ENCODE measurements at regions not wholly inside any gene's neighbourhood (a gene's known extent, or its start where the extent isn't known, plus 50 kb on each side); places are given as distances from the start of the nearest gene placed in this dataset.

DNA sequence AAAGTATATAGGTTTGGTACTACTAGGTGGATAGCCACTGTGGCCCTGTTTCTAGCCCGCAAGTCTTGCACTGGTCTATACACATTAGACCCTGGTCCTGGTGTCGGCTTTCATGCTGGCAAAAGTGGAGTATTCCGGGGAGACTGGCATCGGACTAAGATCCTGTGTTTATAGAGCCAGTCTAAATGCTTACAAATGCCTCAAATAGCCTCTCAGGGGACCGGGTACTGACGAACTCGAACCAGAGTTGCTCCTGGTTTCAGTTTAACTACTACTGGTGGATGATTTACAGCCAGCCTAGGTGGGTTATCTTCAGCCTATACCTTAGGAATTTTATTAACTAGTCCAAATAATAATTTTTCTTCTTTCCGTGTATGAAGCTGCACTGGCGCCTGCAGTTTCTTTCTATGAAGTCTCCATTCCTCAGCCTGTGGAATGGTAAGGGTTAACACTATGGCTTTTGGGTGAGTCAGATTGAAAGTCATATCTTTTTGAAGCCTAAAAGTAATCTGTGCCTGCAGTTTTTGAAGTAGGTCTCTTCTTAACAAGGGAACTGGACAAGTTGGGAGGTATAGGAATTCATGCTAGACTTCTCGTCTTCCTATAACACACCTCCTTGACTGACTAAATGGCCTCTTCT lies 51.3 kb downstream of the OR10H4 start:
- no peak for DNase-seq

DNA sequence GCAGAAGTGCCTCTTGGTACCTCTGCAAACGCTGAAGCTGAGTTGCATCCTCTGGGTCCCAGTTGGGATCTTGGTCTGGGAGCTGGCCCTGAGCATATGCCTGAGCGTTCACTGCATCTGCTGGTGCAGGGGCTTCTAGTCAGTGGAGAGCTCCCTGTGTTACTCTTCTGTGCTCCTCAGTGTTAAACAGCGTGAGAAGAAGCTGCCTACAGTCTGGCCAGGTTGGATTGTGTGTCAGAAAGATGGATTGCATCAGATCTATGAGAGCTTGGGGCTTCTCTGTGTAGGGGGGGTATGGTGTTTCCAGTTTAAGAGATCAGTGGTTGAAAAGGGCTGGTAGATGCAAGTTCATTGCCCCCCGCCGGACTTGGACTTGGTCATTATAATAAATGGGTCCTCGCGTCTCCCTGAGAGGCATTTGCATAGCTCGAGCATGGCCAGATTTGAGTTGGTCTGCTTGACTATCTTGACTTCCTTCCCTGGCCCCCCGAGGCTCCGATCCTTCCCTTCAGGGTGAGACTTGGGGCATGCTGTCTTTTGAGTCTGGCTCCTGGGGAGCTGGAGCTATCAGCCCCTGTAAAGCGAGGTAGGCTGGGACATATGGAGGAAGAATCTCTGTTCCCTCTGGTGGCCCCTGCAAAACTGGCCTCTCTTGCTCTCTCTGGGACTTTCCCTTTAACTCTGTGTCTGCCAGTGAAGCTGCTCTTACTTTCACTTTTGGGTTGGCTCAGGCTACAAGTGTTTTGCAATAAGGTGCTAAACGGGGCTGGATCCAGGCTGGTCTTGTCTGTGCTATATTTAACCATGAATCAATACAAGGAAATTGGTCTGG lies 52.9 kb downstream of the OR10H4 start:
- peak; percentile 61 for DNase-seq

DNA sequence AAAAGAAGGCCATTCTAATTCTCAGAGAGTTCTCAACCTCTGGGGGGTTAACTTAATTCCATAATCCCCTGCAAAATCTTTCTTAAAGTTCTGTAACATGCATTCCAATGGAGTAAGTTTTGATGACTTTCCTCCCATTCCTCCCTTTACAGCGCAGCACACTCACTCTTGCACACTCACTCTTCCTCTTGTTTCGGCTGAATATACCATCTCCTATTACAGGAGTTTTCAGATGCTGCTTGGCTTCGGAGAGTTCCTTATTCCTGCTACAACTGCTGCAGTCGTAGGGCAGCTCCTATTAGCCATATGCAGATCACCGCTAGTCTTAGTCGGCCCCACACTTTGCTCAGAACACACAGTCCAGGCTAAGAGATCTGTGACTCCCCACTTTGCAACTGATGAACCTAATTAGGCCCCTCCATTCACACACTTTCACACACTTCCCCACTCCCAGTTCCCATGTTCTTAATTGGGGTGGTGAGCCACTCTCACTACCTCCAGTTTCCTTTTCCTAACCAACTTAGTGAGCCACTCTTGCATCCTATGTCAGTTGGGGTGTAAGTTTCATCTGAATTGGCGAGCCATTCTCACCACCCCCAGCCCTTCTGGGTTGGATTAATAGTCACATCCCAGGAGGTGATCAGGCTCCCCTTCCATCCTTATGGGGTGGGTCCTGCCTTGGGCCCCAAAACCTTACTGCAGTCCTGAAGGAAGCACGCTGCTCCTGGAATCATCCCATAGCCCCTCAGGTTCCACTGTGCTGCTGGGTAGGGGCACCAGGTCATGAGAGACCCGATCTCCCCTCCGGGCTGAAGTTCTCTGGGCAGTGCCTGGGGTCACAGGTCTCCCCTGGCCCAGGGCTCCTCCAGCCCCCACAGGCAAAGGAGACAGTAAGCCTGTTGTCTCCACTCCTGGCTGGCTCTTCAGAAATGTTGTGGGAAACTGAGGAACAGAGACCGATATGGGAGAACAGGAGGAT lies 53.9 kb downstream of the OR10H4 start:
- no peak for DNase-seq

DNA sequence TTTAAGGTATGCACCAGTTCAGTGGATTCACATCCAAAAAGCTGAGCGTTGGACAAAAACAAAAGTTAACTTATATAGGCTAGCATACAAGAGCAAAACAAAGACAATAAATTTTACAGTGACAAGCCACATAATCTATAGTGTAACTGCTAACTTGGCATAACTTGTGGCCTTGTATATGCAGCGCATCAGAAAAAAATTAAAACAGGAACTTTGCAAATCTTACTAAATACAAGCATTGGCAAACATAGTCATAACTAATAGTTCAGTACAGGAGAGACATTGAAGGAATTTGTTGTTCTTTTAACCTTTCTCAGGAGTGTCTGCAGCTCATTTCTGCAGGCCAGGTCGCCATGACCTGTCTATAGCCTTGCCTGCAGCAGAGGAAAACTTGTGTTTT lies 54.6 kb downstream of the OR10H4 start:
- DNase-seq: no peak

DNA sequence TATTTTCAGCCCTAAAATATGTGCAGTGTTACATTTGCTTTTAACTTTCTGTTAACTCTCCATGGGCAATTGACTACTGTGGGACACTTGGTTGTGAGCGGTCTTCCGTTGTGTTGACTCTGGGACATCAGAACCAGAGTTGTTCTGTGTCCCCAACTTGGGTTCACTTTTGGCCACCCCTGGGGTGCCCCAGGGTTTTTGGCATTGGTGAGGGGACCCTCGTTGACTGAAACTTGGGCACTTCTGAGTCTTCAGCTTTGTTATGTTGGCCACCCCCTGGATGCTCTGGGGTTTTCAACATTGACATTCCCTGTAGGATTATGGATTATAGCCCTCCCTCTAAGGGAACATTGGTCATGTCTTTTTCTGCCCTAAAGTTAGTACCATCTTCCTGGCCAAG lies 57.1 kb downstream of the OR10H4 start:
- DNase-seq: no peak

DNA sequence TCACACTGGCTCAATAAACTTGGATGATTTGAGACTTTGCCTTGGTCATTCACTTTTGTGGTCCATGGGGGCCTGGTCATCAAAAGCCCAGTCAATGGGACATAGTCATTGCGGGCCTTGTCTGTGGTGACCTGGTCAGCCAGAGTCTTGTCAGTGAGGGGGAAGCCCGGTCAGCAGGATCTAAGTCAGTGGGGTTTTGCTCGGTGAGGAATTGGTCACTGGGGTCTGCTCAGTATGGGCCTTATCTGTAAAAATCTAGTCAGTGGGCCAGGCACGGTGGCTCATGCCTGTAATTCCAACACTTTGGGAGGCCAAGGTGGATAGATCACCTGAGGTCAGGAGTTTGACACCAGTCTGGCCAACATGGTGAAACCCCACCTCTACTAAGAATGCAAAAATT lies 63.7 kb upstream of the TPM4 start:
- no peak for DNase-seq

DNA sequence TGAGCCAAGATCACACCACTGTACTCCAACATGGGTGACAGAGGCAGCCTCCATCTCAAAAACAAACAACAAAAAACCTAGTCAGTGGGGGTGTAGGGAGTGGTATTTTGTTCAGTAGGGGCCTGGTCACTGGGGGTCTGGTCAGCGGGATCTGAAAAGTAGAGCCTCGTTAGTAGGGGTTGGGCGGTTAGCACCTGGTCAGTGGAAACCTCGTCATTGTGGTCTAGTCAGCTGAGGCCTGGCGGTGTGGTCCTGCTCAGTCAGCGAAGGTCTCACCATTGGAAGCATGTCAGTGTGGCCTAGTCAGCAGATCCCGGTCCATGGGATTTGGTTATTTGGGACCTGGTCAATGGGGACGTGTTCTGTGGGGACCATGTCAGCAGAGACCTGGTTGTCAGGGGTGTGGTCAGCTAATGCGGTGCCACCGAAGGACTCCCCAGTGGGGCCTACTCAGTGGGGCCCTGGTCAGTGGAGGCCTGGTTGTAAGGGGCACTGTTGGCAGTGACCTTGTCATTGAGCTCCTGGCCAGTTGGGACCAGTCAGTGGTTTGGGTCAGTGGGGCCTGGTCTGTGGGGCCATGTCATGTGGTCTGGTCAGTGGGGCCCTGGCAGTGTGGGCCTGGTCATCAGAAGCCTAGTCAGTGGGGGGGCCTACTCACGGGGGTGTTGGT lies 63.0 kb upstream of the TPM4 start:
- no peak for DNase-seq

DNA sequence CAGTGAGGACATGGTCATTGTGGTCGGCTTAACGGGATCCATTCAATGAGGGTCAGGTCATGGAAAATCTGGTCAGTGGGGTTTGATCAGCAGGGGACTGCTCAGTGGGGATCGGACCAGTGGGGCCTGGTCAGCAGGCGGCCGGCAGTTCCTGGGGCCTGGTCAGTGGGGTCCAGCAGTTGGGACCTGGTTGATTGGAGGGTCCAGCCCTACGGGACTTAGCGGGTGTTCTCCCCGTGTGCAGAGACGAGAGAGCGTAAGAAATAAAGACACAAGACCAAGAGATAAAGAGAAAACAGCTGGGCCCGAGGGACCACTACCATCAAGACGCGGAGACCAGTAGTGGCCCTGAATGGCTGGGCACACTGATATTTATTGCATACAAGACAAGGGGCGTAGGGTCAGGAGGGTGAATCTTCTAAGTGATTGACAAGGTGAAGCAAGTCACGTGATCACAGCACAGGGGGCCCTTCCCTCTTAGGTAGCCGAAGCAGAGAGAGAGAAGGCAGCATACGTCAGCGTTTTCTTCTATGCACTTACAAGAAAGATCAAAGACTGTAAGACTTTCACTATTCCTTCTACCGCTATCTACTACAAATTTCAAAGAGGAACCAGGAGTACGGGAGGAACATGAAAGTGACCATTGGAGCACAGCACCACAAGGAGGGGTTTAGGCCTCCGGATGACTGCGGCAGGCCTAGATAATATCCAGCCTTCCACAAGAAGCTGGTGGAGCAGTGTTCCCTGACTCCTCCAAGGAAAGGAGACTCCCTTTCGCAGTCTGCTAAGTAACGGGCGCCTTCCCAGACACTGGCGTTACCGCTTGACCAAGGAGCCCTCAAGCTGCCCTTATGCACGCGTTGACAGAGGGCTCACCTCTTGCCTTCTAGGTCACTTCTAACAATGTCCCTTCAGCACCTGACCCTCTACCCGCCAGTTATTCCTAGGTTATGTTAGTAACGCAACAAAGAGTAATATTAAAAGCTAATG lies 62.1 kb upstream of the TPM4 start:
- DNase-seq: no peak

DNA sequence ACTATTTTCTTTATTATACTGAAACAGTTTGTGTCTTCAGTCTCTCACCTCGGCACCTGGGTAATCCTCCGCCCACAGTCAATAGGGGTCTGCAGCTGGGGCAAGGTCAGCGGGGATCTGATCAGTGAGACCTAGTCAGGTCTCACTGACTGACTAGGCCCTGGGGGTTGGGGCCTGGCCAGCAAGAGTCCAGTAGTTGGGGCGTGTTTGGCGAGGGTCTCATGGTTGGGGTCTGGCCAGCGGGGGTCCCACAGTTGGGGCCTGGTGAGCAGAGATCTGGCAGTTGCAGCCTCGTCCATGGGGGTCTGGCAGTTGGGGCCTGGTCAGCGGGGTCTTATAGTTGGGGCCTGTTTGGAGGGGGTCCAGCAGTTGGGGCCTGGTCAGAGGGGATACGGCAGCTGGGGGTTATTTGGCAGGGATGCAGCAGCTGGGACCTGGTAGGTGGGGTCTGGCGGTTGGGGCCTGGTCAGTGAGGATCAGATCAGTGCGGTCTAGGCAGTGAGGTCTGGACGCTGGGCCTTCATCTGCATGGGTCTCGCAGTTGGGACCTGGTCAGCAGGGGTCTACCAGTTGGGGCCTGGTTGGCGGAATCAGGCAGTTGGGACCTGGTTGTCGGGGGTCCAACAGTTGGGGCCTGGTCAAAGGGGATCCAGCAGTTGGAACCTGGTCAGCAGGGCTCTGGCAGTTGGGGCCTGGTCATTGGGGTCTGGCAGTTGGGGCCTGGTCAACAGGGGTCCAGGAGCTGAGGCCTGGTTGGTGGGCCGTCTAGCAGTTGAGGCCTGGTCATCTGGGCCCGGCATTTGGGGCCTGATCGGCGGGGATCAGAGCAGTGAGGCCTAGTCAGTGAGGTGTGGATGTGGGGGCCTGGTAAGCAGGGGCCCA lies 61.1 kb upstream of the TPM4 start:
- no peak for DNase-seq

DNA sequence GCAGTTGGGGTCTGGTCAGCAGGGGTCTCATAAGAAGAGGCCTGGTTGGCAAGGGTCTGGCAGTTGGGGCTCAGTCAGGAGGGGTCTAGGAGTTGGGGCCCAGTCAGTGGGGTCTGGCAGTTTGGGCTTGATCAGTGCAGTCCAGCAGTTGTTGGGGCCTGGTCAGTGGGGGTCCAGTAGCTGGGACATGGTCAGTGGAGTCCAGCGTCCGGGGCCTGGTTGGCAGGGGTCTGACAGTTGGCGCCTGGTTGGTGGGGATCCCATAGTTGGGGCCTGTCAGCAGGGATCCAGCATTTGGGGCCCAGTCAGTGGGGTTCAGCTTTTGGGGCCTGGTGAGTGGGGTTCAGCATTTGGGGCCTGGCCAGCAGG lies 60.5 kb upstream of the TPM4 start:
- no peak for DNase-seq

DNA sequence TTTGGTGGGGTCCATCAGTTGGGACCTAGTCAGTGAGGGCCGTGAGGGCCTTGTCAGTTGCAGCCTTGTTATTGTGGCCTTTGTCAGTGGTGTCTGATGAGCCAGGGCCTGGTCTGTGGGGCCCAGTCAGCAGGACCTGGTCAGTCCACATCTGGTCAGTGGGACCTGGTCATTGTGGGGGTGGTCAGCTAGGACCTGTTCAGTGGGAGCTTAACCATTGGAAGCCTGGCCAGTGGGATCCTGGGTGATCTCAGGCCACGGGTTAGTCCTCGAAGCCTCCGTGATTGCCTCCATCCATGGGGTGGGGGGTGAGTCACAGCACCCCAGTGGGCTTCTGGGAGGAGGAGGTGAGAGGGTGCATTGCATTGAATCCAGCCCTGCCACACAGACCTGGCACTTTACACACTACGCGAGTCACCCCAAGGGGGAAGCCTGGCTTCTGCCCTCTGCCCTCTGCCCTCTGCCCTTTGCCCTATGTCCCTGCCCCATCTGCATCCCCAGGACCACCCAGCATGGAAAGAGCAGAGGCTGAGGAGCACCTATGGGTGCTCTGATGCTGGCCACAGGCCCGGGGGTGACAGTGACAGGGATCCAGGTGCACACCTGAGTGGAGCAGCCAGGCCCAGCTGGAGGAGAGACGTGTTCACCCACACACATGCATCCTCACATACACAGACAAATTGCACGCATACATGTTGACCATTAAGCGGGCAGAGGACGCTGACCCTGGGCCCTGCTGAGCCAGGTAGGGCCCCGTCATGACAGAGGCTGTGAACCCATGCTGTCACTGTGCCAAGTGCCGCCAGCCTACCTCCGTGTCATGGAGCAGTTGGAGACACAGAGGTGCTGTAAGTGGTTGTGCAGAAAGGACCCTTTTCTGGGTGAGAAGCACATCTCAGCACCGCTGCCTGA lies 59.8 kb upstream of the TPM4 start:
- DNase-seq: no peak

DNA sequence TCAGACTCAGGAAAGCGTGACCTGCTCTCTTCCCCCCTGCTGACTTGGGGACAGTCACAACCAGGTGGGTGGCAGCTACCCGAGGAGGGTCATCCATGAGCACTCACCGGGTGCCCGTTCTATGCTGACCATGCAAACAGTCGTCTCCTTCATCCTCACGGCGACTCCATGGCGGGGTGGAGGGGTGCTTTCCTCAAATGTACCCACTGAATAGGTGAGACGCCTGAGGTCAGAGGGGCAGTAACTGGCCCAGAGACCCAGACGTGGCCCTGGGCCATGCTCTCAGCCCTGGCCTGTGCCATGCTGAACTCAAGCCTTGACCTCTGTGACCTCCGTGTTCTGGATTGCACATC lies 59.2 kb upstream of the TPM4 start:
- no peak for DNase-seq

DNA sequence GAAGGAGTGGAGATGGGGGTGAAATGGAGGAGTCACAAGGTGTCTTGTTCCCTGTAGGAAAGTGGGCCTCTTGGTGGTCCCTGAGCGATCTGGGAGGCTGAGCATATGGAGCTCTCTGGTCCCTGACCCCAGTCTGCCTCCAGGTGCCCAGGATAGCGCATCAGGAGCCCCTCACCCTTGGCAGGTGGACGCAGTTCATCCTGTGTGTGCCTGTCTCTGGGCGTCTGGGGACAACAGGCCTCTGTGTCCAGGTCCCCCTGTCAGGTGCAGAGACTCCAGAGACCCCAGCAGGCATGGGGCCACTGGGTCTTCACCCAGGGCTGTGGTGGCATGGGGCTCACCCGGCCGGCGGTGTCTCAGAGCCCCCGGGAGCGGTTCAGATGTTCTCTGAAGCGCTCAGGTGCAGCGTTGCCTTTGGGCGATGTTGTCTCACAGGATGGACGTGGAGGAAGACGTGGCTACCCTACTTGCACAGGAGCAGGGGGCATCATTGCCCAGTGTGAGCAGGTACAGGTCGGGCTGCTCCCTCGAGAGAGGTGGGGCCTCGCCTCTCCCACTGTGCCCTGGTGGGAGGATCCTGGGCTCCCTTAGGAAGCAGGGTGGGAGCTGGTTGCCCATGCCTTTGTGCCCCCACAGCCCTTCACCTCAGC lies 58.1 kb upstream of the TPM4 start:
- DNase-seq: no peak

DNA sequence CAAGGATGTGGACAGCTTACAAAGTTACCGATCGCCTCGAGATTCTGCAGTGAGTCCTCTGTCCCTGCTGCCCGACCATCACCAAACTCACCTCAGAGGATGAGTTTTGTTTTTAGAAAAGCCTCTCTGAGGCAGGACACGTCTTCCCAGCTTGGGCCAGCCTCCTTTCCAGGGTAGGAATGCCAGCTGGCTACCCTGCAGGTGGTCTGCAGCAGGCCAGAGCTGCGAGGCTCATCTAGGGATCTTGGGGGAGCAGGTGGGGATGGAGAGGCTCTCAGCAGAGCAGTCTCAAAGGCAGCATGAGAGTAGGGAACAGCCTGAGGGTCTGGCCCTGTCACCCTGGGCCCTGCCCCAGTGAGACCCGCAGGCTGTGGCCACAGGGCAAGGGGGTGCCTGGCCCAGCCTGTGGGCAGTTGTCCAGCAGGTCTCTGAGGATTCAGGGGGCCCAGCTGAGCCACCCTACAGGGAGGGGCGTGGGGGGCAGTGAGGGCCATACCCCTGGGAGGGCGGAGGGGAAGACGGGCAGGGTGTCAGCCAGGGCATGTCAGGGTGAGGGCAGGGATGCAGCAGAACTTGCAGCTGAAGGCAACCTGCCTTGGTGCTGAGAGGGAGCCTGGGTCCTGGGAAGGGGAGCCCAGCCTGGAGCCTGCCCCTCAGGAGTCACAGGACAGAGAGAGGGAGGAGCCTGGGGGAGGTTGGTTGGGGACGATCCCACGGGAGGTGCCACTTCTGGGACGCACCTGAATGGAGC lies 57.3 kb upstream of the TPM4 start:
- DNase-seq: no peak

DNA sequence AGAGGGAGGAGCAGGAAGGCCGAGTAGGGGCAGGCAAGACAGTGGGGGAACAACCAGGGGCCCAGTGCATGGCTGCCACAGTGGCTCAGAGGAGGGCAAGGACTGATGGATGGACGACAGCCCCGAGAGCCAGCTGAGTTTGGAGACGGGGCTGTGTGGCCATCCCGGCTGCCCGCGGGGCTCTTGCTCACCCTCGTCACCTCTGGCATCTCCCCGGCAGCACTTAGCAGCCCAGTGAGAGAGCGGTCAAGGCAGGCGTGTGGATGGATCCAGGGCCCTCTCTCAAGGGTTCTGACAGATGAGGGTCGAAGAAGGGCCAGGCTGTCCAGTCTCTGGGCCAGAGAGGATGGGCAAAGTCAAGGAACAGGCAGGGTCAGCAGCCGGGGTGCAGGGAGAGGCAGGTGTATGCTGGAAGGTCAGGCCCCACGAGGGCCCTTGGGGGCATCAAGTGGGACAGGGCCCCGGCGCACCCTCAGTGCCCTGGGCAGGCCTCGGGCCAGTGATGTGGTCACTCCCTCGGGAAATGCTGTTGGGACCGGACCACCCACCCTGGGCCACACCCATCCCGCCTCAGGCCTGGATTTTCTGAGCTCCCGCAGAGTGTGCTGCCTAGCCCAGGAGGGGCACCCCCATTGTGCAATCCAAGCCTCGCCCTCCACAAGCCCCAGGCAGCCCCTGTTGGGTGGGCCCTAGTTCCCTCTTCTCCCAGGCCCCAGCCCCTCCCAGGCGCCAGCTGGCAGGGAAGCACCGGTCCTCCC lies 56.4 kb upstream of the TPM4 start:
- DNase-seq: no peak

DNA sequence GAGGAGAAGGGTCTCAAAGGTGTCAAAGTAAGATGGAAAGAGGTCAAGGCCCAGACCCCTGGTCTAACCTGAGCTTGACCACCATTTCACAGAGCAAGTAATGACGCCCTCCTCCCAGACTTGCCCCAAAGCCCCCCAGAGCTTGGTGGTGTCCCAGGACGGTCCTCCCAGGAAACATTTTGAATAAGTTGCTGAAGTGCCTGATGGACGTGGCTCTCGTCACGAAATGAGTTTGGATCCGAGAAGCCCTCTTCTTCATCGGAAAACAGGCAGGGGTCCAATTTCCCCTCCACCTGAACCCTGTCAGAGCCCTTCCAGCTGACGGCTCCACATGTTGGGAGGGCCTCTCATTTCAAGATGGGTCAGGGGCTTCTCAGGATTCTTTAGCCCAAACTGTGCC lies 54.5 kb upstream of the TPM4 start:
- no peak for DNase-seq

DNA sequence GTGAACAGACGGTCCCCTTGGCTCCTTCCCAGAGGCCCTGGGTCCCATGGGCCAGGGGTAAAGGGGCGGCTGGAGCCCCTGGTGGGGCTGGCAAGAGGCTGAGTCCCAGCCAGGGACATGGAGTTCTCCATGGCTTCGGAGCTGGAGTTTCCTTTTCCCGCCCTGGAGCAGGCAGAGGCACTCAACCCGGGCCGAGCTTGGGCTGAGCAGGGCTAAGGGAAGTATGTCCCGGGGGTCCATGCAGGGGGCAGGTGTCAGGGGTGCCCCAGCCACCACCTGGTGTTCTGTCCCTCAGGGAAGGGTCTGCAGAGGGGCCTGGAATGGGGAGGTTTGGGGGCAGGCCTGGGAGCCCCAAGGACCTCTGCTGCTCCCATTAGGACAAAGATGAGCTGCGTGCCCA lies 54.0 kb upstream of the TPM4 start:
- DNase-seq: no peak

DNA sequence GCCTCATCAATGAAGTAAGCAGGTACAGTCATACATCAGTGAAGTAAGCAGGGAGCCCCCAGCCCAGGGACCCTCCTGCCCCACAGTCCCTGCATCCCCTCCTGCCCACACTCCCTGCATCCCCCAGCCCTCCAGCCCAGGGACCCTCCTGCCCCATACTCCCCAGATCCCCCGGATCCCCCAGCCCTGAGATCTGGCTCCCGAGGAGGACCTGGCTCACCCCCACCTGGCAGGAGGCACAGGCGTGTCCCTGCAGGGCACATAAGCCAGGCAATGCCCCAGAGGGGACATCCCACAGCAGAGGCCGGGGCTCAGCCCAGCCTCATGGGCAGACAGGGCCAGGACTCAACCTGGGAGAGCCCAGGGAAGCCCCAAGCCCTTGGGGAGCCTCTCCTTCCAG lies 53.6 kb upstream of the TPM4 start:
- DNase-seq: no peak
